GM23338 (cell line): ENCODE measurements at regions not wholly inside any gene's neighbourhood (a gene's known extent, or its start where the extent isn't known, plus 50 kb on each side); places are given as distances from the start of the nearest gene placed in this dataset.

Experiments used
- CREB1 ChIP-seq: fragments of 250-450 bp; sonication (Bioruptor Pico); IDR thresholded peaks from 2 replicates; pipeline ENCODE4 v1.5.0; 2020; ENCODE audit warnings: low read depth, mild to moderate bottlenecking, moderate library complexity
- EZH2 ChIP-seq: fragments of 200-600 bp; sonication (generic); IDR thresholded peaks from one replicate; pipeline ENCODE4 v1.8.0; 2017; ENCODE audit warnings: antibody characterized with exemption, mild to moderate bottlenecking, low read depth; ENCODE audit not compliant: unreplicated experiment
- EZH2phosphoT487 ChIP-seq: fragments of 200-600 bp; sonication (generic); IDR thresholded peaks from one replicate; pipeline ENCODE4 v1.8.1; 2018; ENCODE audit warnings: antibody characterized with exemption; ENCODE audit not compliant: unreplicated experiment
- NANOG ChIP-seq: IDR thresholded peaks from 2 replicates; pipeline ENCODE4 v1.6.1; 2016; ENCODE audit warnings: antibody characterized with exemption, borderline replicate concordance
- POLR2AphosphoS5 ChIP-seq: IDR thresholded peaks from 2 replicates; pipeline ENCODE4 v1.6.1; 2016; ENCODE audit warnings: antibody characterized with exemption, low read depth
- STAT1 ChIP-seq: IDR thresholded peaks from one replicate; pipeline ENCODE4 v1.6.1; 2016; ENCODE audit warnings: antibody characterized with exemption; ENCODE audit not compliant: unreplicated experiment
- ZNF114 ChIP-seq: fragments of 250-450 bp; sonication (Bioruptor Pico); IDR thresholded peaks from 2 replicates; pipeline ENCODE4 v1.5.0; 2020; ENCODE audit warnings: mild to moderate bottlenecking, moderate library complexity
- ZNF331 ChIP-seq: fragments of 250-450 bp; sonication (Bioruptor Pico); IDR thresholded peaks from 2 replicates; pipeline ENCODE4 v1.5.0; 2020; ENCODE audit warnings: low read depth, mild to moderate bottlenecking, moderate library complexity
- TF ChIP-seq, protein P1 (sequence below), 2 experiments: fragments of 200-600 bp in 1 of 2; sonication (generic) in 1 of 2; conservative IDR thresholded peaks; 2 replicates each; pipeline versions ENCODE4 v1.5.1 to v1.6.1; 2016 to 2017; ENCODE audit warnings: antibody characterized with exemption in 2 of 2, low read depth in 2 of 2, mild to moderate bottlenecking in 2 of 2, moderate library complexity in 1 of 2
- TF ChIP-seq, protein P2 (sequence below): IDR thresholded peaks from one replicate; pipeline ENCODE4 v1.6.1; 2018; ENCODE audit warnings: antibody characterized with exemption; ENCODE audit not compliant: unreplicated experiment
- TF ChIP-seq, protein P3 (sequence below): IDR thresholded peaks from 2 replicates; pipeline ENCODE4 v1.6.1; 2016; ENCODE audit warnings: antibody characterized with exemption

DNA sequence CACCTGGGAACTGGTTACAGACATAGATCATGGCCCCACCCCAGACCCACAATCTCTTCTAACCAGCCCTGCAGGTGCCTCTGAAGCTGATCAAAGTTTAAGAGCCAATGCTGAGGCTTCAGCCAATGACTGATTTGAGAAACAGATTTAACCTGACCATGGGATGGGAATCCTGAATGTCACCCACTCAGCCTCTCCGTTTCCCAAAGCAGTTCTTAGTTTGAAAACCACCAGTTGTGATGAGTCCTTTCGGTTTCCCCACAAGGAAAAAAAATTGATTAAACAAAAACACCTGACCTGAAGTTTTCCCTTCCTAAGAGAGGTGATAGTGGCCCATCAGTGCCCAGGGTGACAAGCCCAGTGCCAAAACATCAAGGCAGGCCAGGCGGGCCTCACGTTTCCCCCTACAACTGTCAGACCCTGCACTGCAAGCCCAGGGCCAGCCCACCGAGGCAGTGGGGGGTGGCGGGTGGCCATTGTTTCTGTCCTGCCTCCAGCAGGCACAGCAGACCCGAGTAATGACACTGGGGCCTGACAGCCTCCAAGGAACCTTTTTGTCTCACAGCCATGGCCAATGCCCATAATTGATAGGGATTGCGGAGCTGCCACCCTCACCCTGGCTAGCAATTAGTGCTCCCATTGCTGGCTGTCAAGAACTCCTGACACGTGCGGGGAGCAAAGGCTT lies 75.4 kb upstream of the ZMIZ1 start:
- TF ChIP-seq, protein P1, sequence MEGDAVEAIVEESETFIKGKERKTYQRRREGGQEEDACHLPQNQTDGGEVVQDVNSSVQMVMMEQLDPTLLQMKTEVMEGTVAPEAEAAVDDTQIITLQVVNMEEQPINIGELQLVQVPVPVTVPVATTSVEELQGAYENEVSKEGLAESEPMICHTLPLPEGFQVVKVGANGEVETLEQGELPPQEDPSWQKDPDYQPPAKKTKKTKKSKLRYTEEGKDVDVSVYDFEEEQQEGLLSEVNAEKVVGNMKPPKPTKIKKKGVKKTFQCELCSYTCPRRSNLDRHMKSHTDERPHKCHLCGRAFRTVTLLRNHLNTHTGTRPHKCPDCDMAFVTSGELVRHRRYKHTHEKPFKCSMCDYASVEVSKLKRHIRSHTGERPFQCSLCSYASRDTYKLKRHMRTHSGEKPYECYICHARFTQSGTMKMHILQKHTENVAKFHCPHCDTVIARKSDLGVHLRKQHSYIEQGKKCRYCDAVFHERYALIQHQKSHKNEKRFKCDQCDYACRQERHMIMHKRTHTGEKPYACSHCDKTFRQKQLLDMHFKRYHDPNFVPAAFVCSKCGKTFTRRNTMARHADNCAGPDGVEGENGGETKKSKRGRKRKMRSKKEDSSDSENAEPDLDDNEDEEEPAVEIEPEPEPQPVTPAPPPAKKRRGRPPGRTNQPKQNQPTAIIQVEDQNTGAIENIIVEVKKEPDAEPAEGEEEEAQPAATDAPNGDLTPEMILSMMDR (conservative IDR thresholded peaks at IDR 0.05; ENCODE audit: low read depth in 2 of 2) = no peak
- TF ChIP-seq EZH2phosphoT487 (no peak), POLR2AphosphoS5 (no peak), CREB1 (no peak), EZH2 (no peak), ZNF331 (CRISPR knock-in tag) (no peak), ZNF114 (CRISPR knock-in tag) (no peak), NANOG (no peak), STAT1 (no peak)
- TF ChIP-seq, protein P2, sequence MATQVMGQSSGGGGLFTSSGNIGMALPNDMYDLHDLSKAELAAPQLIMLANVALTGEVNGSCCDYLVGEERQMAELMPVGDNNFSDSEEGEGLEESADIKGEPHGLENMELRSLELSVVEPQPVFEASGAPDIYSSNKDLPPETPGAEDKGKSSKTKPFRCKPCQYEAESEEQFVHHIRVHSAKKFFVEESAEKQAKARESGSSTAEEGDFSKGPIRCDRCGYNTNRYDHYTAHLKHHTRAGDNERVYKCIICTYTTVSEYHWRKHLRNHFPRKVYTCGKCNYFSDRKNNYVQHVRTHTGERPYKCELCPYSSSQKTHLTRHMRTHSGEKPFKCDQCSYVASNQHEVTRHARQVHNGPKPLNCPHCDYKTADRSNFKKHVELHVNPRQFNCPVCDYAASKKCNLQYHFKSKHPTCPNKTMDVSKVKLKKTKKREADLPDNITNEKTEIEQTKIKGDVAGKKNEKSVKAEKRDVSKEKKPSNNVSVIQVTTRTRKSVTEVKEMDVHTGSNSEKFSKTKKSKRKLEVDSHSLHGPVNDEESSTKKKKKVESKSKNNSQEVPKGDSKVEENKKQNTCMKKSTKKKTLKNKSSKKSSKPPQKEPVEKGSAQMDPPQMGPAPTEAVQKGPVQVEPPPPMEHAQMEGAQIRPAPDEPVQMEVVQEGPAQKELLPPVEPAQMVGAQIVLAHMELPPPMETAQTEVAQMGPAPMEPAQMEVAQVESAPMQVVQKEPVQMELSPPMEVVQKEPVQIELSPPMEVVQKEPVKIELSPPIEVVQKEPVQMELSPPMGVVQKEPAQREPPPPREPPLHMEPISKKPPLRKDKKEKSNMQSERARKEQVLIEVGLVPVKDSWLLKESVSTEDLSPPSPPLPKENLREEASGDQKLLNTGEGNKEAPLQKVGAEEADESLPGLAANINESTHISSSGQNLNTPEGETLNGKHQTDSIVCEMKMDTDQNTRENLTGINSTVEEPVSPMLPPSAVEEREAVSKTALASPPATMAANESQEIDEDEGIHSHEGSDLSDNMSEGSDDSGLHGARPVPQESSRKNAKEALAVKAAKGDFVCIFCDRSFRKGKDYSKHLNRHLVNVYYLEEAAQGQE = no peak
- TF ChIP-seq, protein P3, sequence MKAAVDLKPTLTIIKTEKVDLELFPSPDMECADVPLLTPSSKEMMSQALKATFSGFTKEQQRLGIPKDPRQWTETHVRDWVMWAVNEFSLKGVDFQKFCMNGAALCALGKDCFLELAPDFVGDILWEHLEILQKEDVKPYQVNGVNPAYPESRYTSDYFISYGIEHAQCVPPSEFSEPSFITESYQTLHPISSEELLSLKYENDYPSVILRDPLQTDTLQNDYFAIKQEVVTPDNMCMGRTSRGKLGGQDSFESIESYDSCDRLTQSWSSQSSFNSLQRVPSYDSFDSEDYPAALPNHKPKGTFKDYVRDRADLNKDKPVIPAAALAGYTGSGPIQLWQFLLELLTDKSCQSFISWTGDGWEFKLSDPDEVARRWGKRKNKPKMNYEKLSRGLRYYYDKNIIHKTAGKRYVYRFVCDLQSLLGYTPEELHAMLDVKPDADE = no peak
